ENCODE measurements at regions not wholly inside any gene's neighbourhood (a gene's known extent, or its start where the extent isn't known, plus 50 kb on each side); places are given as distances from the start of the nearest gene placed in this dataset.

GRCh38 chr2:133766164-133766832 is 198.0 kb upstream of the NCKAP5 start:
- H3K27me3 ChIP-seq = no peaks in the 10 kb centered on the region
- ATAC-seq (peak in 3 of 4 donors; percentile 13 to 29 (median 24)), DNase-seq (no peak)
- H3K4me1 ChIP-seq = peaks cover 0 to 37% (median 12%) of the 10 kb centered on the region in 4 donors
- peak overlapping the region; percentile 42 to 75 (median 62) for H3K27ac ChIP-seq
- TF ChIP-seq CTCF (IDR thresholded peaks at IDR 0.05) (no peak), POLR2A (IDR thresholded peaks at IDR 0.05) (no peak)
- intact Hi-C loops (cut with DNase I) = loop anchor here in 1 of 2 donors (10.0 kb wide), 1 partner anchor 91 kb away; no protein-coding TSS in a partner anchor
- H3K4me3 ChIP-seq = no peak overlapping the region
- no peaks in the 10 kb centered on the region for H3K9me3 ChIP-seq
- no peaks in the 10 kb centered on the region for H3K36me3 ChIP-seq

DNA sequence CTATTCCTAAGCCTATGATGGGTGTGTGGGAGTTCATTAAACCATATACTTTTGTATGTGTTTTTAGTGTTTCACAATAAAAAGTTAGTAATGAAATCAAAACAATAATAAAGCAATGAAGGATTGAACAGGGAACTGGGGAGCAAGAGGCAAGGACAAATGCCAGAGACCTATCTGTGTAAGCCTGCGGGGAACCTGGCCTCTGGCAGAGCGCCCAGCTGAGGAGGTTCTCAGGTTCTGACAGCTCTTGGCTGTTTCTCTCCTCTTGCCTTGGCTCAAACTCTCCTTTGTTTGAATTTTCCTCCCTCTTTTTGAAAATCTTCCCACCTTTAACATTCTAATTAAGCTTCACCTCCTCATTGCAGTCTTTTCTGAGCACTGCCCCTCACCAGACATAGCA is 200.0 kb upstream of the NCKAP5 start:
- H3K36me3 ChIP-seq = no peaks in the 10 kb centered on the region
- ATAC-seq (peak; percentile 51 to 70 (median 58)), DNase-seq (peak; percentile 75 to 91 (median 89))
- intact Hi-C loops (cut with DNase I) = loop anchor here in 1 of 2 donors (10.0 kb wide), 1 partner anchor 93 kb away; no protein-coding TSS in a partner anchor
- H3K4me3 ChIP-seq = no peak overlapping the region
- peaks cover 0 to 37% (median 12%) of the 10 kb centered on the region in 4 donors for H3K4me1 ChIP-seq
- 44% methylated on average over 2 of the region's 2 CpGs for WGBS (ENCODE audit: insufficient coverage, low coverage, low lambda C conversion rate, missing lambda C conversion rate)
- H3K9me3 ChIP-seq = no peaks in the 10 kb centered on the region
- H3K27ac ChIP-seq = peak overlapping the region in 1 of 3 donors; percentile 52
- H3K27me3 ChIP-seq = no peaks in the 10 kb centered on the region
- TF ChIP-seq POLR2A (IDR thresholded peaks at IDR 0.05) (no peak), CTCF (IDR thresholded peaks at IDR 0.05) (no peak)

- peak in 2 of 4 donors; percentile 7 to 19 for ATAC-seq
Observed at GRCh38 chr2:133768658-133769435, 200.6 kb upstream of the NCKAP5 start.

More at GRCh38 chr2:133768658-133769435, 200.6 kb upstream of the NCKAP5 start:
- H3K27me3 ChIP-seq = no peaks in the 10 kb centered on the region
- no peaks in the 10 kb centered on the region for H3K36me3 ChIP-seq
- DNase-seq = no peak
- H3K27ac ChIP-seq = peak overlapping the region in 1 of 3 donors; percentile 52
- peaks cover 0 to 37% (median 12%) of the 10 kb centered on the region in 4 donors for H3K4me1 ChIP-seq
- TF ChIP-seq CTCF (IDR thresholded peaks at IDR 0.05) = no peak
- TF ChIP-seq POLR2A (IDR thresholded peaks at IDR 0.05) = no peak
- intact Hi-C loops (cut with DNase I) = loop anchor here in 1 of 2 donors (10.0 kb wide), 1 partner anchor 94 kb away; no protein-coding TSS in a partner anchor
- no peaks in the 10 kb centered on the region for H3K9me3 ChIP-seq
- no peak overlapping the region for H3K4me3 ChIP-seq
- WGBS (ENCODE audit: insufficient coverage, low coverage, low lambda C conversion rate, missing lambda C conversion rate) = 50% methylated on average over 6 of the region's 6 CpGs

Data from right lobe of liver (tissue), 6 donors.